Neural cell (in vitro differentiated cells): ENCODE measurements at regions not wholly inside any gene's neighbourhood (a gene's known extent, or its start where the extent isn't known, plus 50 kb on each side); places are given as distances from the start of the nearest gene placed in this dataset.

ENCODE experiments used
- H2AFZ ChIP-seq: fragments of 200-600, 300-800 bp; sonication (generic), shearing (Covaris generic); 2 replicates; pipeline ENCODE4 v1.6.0; 2014; ENCODE audit warnings: low read depth, mild to moderate bottlenecking, antibody characterized with exemption, low read length, moderate library complexity
- H3F3A ChIP-seq: fragments of 200-600 bp; shearing (Covaris generic); 2 replicates; pipeline ENCODE4 v1.6.1; 2016; ENCODE audit warnings: mild to moderate bottlenecking, moderate library complexity, mixed read lengths, antibody characterized with exemption, low read length; ENCODE audit not compliant: insufficient read depth, poor library complexity, severe bottlenecking
- H3K27ac ChIP-seq: fragments of 200-600, 300-800 bp; sonication (generic), shearing (Covaris generic); 2 replicates; pipeline ENCODE4 v1.5.1; 2014; ENCODE audit warnings: mild to moderate bottlenecking, low read length, moderate library complexity
- H3K27me3 ChIP-seq: fragments of 300-800, 200-600 bp; sonication (generic), shearing (Covaris generic); 2 replicates; pipeline ENCODE4 v1.6.0; 2014; ENCODE audit warnings: mild to moderate bottlenecking, low read depth, low read length, moderate library complexity; ENCODE audit not compliant: insufficient read depth
- H3K36me3 ChIP-seq: fragments of 300-800, 200-600 bp; sonication (generic), shearing (Covaris generic); 2 replicates; pipeline ENCODE4 v1.5.1; 2014; ENCODE audit warnings: mild to moderate bottlenecking, antibody characterized with exemption, low read length, moderate library complexity; ENCODE audit not compliant: insufficient read depth
- H3K4me2 ChIP-seq: fragments of 300-800, 200-600 bp; sonication (generic), shearing (Covaris generic); 2 replicates; pipeline ENCODE4 v1.6.0; 2014; ENCODE audit warnings: mild to moderate bottlenecking, low read length
- H3K4me3 ChIP-seq: fragments of 300-800, 200-600 bp; sonication (generic), shearing (Covaris generic); 2 replicates; pipeline ENCODE4 v1.5.1; 2014; ENCODE audit warnings: mild to moderate bottlenecking, low read length, moderate library complexity
- H3K79me2 ChIP-seq: fragments of 200-600 bp; shearing (Covaris generic); replicated peaks from 2 replicates; pipeline ENCODE4 v1.6.0; 2014; ENCODE audit warnings: mild to moderate bottlenecking, low read length, moderate library complexity; ENCODE audit not compliant: insufficient read depth
- H3K9ac ChIP-seq: fragments of 300-800, 200-600 bp; sonication (generic), shearing (Covaris generic); 2 replicates; pipeline ENCODE4 v1.6.1; 2016; ENCODE audit warnings: mild to moderate bottlenecking, low read length, mixed read lengths
- H3K9me2 ChIP-seq: fragments of 200-600 bp; shearing (Covaris generic); 2 replicates; pipeline ENCODE4 v1.6.1; 2016; ENCODE audit warnings: mild to moderate bottlenecking, low read length, mixed read lengths; ENCODE audit not compliant: insufficient read depth
- H3K9me3 ChIP-seq: fragments of 200-600, 300-800 bp; sonication (generic), shearing (Covaris generic); 2 replicates; pipeline ENCODE4 v1.6.1; 2016; ENCODE audit warnings: mild to moderate bottlenecking, mixed run types, low read length, moderate library complexity, mixed read lengths
- H4K20me1 ChIP-seq: fragments of 200-600 bp; shearing (Covaris generic); 2 replicates; pipeline ENCODE4 v1.6.1; 2016; ENCODE audit warnings: mild to moderate bottlenecking, mixed run types; ENCODE audit not compliant: insufficient read depth
- EP300 ChIP-seq: fragments of 450-650 bp; conservative IDR thresholded peaks from 2 replicates; pipeline ENCODE4 v1.6.1; 2014; ENCODE audit warnings: antibody characterized with exemption, mild to moderate bottlenecking, moderate library complexity; ENCODE audit not compliant: poor library complexity, severe bottlenecking
- EZH2 ChIP-seq: fragments of 200-600, 300-800 bp; shearing (Covaris generic), sonication (generic); IDR thresholded peaks from 2 replicates; pipeline ENCODE4 v1.6.1; 2014; ENCODE audit warnings: antibody characterized with exemption, low read length, borderline replicate concordance, mild to moderate bottlenecking; ENCODE audit not compliant: insufficient read depth, poor library complexity, severe bottlenecking
- MXI1 ChIP-seq: fragments of 450-650 bp; conservative IDR thresholded peaks from 2 replicates; pipeline ENCODE4 v1.6.1; 2014; ENCODE audit warnings: antibody characterized with exemption, mild to moderate bottlenecking; ENCODE audit not compliant: poor library complexity, severe bottlenecking
- POLR2AphosphoS5 ChIP-seq: IDR thresholded peaks from 2 replicates; pipeline ENCODE4 v1.6.1; 2012
- RAD21 ChIP-seq: fragments of 450-650 bp; conservative IDR thresholded peaks from 2 replicates; pipeline ENCODE4 v1.6.1; 2014; ENCODE audit warnings: antibody characterized with exemption, mild to moderate bottlenecking, moderate library complexity
- SMC3 ChIP-seq: fragments of 450-650 bp; conservative IDR thresholded peaks from 2 replicates; pipeline ENCODE4 v1.6.1; 2014; ENCODE audit warnings: antibody characterized with exemption, mild to moderate bottlenecking, moderate library complexity; ENCODE audit not compliant: poor library complexity
- TAF1 ChIP-seq: IDR thresholded peaks from 2 replicates; pipeline ENCODE4 v1.6.1; 2012; ENCODE audit warnings: low read depth
- TF ChIP-seq, protein P1 (sequence below): IDR thresholded peaks from 2 replicates; pipeline ENCODE4 v1.6.1; 2012; ENCODE audit warnings: borderline replicate concordance
- TF ChIP-seq, protein P2 (sequence below): fragments of 450-650 bp; IDR thresholded peaks from 2 replicates; pipeline ENCODE4 v1.5.1; 2014; ENCODE audit warnings: antibody characterized with exemption, mild to moderate bottlenecking, moderate library complexity; ENCODE audit not compliant: poor library complexity, severe bottlenecking

GRCh38 chr7:89618274-89618673 lies 536.0 kb upstream of the STEAP1 start:
- H3K9me2 ChIP-seq = no peaks in the 10 kb centered on the region
- no peaks in the 10 kb centered on the region for H3K36me3 ChIP-seq
- no peak overlapping the region for H3K4me2 ChIP-seq
- H3K9me3 ChIP-seq = no peaks in the 10 kb centered on the region
- H3K9ac ChIP-seq = no peak overlapping the region
- H3K27ac ChIP-seq = no peak overlapping the region
- no peak for TF ChIP-seq POLR2AphosphoS5
- TF ChIP-seq SMC3 = no peak
- no peak for TF ChIP-seq MXI1
- TF ChIP-seq EZH2 = no peak
- TF ChIP-seq EP300 = no peak
- TF ChIP-seq, protein P1, sequence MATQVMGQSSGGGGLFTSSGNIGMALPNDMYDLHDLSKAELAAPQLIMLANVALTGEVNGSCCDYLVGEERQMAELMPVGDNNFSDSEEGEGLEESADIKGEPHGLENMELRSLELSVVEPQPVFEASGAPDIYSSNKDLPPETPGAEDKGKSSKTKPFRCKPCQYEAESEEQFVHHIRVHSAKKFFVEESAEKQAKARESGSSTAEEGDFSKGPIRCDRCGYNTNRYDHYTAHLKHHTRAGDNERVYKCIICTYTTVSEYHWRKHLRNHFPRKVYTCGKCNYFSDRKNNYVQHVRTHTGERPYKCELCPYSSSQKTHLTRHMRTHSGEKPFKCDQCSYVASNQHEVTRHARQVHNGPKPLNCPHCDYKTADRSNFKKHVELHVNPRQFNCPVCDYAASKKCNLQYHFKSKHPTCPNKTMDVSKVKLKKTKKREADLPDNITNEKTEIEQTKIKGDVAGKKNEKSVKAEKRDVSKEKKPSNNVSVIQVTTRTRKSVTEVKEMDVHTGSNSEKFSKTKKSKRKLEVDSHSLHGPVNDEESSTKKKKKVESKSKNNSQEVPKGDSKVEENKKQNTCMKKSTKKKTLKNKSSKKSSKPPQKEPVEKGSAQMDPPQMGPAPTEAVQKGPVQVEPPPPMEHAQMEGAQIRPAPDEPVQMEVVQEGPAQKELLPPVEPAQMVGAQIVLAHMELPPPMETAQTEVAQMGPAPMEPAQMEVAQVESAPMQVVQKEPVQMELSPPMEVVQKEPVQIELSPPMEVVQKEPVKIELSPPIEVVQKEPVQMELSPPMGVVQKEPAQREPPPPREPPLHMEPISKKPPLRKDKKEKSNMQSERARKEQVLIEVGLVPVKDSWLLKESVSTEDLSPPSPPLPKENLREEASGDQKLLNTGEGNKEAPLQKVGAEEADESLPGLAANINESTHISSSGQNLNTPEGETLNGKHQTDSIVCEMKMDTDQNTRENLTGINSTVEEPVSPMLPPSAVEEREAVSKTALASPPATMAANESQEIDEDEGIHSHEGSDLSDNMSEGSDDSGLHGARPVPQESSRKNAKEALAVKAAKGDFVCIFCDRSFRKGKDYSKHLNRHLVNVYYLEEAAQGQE = no peak
- TF ChIP-seq TAF1 = no peak
- no peak for TF ChIP-seq RAD21
- no peaks in the 10 kb centered on the region for H3K79me2 ChIP-seq
- no peaks in the 10 kb centered on the region for H3K27me3 ChIP-seq
- no peak overlapping the region for H2AFZ ChIP-seq
- H3K4me3 ChIP-seq = no peak overlapping the region
- H3F3A ChIP-seq = no peaks in the 10 kb centered on the region
- H4K20me1 ChIP-seq = no peaks in the 10 kb centered on the region

GRCh38 chr7:89621925-89622641 lies 532.2 kb upstream of the STEAP1 start:
- H3K9me3 ChIP-seq = no peaks in the 10 kb centered on the region
- H2AFZ ChIP-seq = no peak overlapping the region
- TF ChIP-seq RAD21 (no peak), POLR2AphosphoS5 (no peak), EZH2 (no peak)
- H3K9me2 ChIP-seq = no peaks in the 10 kb centered on the region
- no peak overlapping the region for H3K9ac ChIP-seq
- no peaks in the 10 kb centered on the region for H3K79me2 ChIP-seq
- H3K4me2 ChIP-seq = no peak overlapping the region
- H3K27me3 ChIP-seq = no peaks in the 10 kb centered on the region
- H4K20me1 ChIP-seq = no peaks in the 10 kb centered on the region
- H3K27ac ChIP-seq = no peak overlapping the region
- H3K4me3 ChIP-seq = no peak overlapping the region
- no peaks in the 10 kb centered on the region for H3K36me3 ChIP-seq
- H3F3A ChIP-seq = no peaks in the 10 kb centered on the region

GRCh38 chr7:89623018-89623672 lies 531.1 kb upstream of the STEAP1 start:
- Histone ChIP-seq H3K27me3 (no peaks in the 10 kb centered on the region), H4K20me1 (no peaks in the 10 kb centered on the region), H3K36me3 (no peaks in the 10 kb centered on the region), H3K4me3 (no peak overlapping the region), H3K4me2 (no peak overlapping the region), H3K27ac (no peak overlapping the region), H3K9me2 (no peaks in the 10 kb centered on the region), H3K79me2 (no peaks in the 10 kb centered on the region), H3F3A (no peaks in the 10 kb centered on the region), H3K9ac (no peak overlapping the region), H2AFZ (no peak overlapping the region), H3K9me3 (no peaks in the 10 kb centered on the region)
- TF ChIP-seq EP300 (no peak), SMC3 (peak; percentile 83), RAD21 (peak; percentile 85), EZH2 (no peak), POLR2AphosphoS5 (no peak), MXI1 (no peak), TAF1 (no peak)
- TF ChIP-seq, protein P1 = no peak
- TF ChIP-seq, protein P2, sequence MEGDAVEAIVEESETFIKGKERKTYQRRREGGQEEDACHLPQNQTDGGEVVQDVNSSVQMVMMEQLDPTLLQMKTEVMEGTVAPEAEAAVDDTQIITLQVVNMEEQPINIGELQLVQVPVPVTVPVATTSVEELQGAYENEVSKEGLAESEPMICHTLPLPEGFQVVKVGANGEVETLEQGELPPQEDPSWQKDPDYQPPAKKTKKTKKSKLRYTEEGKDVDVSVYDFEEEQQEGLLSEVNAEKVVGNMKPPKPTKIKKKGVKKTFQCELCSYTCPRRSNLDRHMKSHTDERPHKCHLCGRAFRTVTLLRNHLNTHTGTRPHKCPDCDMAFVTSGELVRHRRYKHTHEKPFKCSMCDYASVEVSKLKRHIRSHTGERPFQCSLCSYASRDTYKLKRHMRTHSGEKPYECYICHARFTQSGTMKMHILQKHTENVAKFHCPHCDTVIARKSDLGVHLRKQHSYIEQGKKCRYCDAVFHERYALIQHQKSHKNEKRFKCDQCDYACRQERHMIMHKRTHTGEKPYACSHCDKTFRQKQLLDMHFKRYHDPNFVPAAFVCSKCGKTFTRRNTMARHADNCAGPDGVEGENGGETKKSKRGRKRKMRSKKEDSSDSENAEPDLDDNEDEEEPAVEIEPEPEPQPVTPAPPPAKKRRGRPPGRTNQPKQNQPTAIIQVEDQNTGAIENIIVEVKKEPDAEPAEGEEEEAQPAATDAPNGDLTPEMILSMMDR = peak; percentile 86
